ENCODE measurements at regions not wholly inside any gene's neighbourhood (a gene's known extent, or its start where the extent isn't known, plus 50 kb on each side); places are given as distances from the start of the nearest gene placed in this dataset.

DNA sequence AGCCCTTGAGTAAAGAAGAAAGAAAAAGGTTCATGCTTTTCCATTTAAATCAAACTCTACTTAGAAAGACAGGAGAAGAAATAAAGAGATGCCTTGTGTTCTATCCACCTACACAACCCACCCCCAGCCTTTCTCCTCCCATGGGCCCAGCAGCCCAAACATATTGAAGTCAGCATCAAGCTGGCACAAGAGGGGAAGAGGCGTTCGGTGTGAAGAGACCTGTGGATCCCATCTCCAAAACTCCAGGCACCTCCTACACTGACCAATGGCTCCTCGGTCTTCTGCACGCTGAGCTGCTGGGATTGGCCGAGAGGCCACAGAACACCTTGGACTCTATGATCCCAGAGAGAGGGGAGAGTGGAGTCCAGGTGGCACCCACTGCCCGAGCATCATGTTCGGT is 66.0 kb upstream of the CELF2 start:
- ATAC-seq (ENCODE audit: low read depth) (no peak), DNase-seq (no peak)
- no peak overlapping the region for H3K4me3 Mint-ChIP-seq
- H3K36me3 Mint-ChIP-seq = no peaks in the 10 kb centered on the region
- H3K9me3 Mint-ChIP-seq = no peaks in the 10 kb centered on the region
- no peaks in the 10 kb centered on the region for H3K4me1 Mint-ChIP-seq
- no peak overlapping the region for H3K27ac Mint-ChIP-seq
- POLR2A ChIA-PET = no interaction called here
- peaks cover 7% of the 10 kb centered on the region for H3K27me3 Mint-ChIP-seq

DNA sequence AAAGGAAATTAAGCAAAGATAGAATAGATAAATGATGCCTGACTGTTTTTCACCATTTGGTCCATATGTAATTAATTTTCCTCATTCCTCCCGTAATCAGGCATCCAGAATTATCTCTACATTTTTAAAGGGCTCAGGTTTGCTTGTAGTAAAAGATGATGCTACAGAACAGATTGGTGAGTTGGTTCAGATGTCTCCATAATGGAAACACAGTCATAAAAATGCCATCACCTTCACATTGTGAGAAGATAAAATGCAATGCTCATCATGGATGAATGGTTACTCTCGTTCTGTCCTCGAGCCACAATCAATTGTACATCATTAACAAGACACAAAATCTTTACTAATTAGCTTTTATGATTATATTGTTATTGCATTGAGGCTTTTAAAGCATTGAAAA is 64.9 kb upstream of the CELF2 start:
- Mint-ChIP-seq H3K36me3 (no peaks in the 10 kb centered on the region), H3K4me1 (no peaks in the 10 kb centered on the region), H3K4me3 (no peak overlapping the region), H3K27ac (no peak overlapping the region), H3K27me3 (peaks cover 7% of the 10 kb centered on the region), H3K9me3 (no peaks in the 10 kb centered on the region)
- POLR2A ChIA-PET = no interaction called here
- ATAC-seq (ENCODE audit: low read depth) (no peak), DNase-seq (no peak)

DNA sequence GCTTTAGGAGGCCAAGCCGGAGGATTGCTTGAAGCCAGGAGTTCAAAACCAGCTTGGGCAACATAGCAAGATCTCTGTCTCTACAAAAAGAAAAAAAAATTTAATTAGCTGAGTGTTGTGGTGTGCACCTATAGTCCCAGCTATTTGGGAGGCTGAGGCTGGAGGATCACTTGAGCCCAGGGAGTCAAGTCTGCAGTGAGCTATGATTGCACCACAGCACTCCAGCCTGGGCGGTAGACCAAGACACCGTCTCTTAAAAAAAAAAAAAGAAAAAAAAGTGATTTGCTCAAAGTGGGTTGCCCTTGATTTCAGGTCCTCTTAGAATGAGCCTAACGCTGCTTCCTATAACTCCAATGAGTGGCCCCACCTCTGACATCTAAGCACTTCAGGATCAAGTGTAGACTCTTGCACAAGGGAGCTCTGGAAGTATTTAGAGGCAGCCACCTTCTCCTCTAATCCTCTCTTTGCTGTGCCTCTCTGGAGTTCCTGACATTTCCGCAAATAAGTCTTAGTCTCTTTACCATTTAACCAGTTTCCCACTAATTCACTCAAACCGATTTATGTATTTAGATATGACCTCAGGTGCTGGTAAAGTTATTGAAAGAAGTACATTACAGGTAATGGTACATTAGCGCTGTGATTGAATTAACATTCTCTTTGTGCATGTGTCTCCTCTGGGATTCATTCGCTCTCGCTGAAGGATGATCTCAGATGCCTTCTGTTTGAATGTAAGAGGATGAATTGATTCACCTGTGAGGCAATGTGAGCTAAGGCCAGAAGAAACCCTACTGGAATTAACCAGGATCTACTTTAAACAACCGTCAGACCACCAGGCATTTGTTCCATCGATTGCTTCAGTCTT is 60.8 kb upstream of the CELF2 start:
- no peak overlapping the region for H3K27ac Mint-ChIP-seq
- ATAC-seq (ENCODE audit: low read depth) = no peak
- DNase-seq = no peak
- H3K4me1 Mint-ChIP-seq = no peaks in the 10 kb centered on the region
- POLR2A ChIA-PET = no interaction called here
- no peaks in the 10 kb centered on the region for H3K36me3 Mint-ChIP-seq
- no peak overlapping the region for H3K4me3 Mint-ChIP-seq
- H3K27me3 Mint-ChIP-seq = peaks cover 7% of the 10 kb centered on the region
- no peaks in the 10 kb centered on the region for H3K9me3 Mint-ChIP-seq

DNA sequence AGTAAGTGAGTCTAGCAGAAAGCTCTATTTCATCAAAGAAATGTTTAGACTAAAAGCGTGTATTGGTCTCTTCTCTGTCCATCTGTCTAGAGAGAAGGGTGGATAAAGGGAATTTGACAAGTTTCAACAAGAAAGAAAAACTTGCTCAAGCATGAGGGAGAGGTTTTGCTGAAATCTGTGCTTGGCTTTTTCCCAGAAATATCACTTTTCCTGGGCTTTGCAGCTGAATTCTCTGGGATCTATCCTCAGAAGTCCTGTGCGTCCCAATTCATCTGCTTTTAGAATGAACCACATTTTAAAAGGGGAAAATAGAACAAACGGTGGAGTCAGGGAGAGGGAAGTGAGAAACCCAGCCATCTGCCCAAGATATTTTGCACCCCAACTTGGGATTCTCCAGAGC is 59.6 kb upstream of the CELF2 start:
- no peaks in the 10 kb centered on the region for H3K9me3 Mint-ChIP-seq
- POLR2A ChIA-PET = no interaction called here
- no peak overlapping the region for H3K4me3 Mint-ChIP-seq
- no peaks in the 10 kb centered on the region for H3K36me3 Mint-ChIP-seq
- no peak for DNase-seq
- no peak overlapping the region for H3K27ac Mint-ChIP-seq
- no peaks in the 10 kb centered on the region for H3K4me1 Mint-ChIP-seq
- ATAC-seq (ENCODE audit: low read depth) = no peak
- H3K27me3 Mint-ChIP-seq = peaks cover 7% of the 10 kb centered on the region

DNA sequence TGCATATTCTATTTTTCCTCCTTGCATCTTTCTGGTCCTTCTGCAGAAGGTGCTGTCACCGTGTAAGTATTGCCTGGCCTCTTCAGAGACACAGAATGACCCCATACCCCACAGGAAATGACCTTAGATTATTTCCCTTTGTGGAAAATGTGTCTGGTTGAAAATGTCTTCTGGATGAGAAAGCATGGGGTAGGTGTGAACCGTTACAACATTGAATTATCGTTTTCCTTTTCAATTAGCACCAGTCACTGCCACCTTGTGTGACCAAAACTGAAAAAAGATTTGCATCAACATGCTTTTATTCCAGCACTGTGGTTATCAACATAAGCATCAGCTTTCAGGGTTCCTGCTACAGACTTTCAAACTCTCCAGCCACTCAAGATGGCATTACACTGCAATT is 58.0 kb upstream of the CELF2 start:
- Mint-ChIP-seq H3K27me3 (peaks cover 2% of the 10 kb centered on the region), H3K27ac (no peak overlapping the region), H3K4me1 (no peaks in the 10 kb centered on the region), H3K9me3 (no peaks in the 10 kb centered on the region), H3K4me3 (no peak overlapping the region), H3K36me3 (no peaks in the 10 kb centered on the region)
- ATAC-seq (ENCODE audit: low read depth) = no peak
- no peak for DNase-seq
- POLR2A ChIA-PET = no interaction called here

DNA sequence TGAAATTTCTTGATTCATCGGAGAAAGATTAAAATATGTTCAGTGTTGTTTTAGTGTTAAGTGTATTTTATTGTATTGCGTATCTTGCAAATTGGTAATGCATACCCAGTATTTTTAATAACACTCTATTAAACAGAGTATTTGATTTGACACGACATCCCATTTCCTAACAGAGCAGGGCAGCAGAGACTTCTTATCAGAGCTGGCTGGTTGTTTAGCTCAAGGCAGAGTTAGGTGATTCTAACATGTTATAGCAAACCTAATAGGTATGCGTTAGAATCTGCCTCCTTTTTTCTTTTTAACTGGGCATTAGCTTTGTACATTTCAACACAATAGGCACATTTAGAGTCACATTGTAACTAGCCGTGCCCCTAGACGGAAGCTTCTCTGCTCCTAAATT is 57.1 kb upstream of the CELF2 start:
- POLR2A ChIA-PET = no interaction called here
- Mint-ChIP-seq H3K27me3 (peaks cover 4% of the 10 kb centered on the region), H3K27ac (no peak overlapping the region), H3K4me3 (no peak overlapping the region), H3K36me3 (no peaks in the 10 kb centered on the region), H3K9me3 (no peaks in the 10 kb centered on the region), H3K4me1 (no peaks in the 10 kb centered on the region)
- DNase-seq (no peak), ATAC-seq (ENCODE audit: low read depth) (no peak)

DNA sequence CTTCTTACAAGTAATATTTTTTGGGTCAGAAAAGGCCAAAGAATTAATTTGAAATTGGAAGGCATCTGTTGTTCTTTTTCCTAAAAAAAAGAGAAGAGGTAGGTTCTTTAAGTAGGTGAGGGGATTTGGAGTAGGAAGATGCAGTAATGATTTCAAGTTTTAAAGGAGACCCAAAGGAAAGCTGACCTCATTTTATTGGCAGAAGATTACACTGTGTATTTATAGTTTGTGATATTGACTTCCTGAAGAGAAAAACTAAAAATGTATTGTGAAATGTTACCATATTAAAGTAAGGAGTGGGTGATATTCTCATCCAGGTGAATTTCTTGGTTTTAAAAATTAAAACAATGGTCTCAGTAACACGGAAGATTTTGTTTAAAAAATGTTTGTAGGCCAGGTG is 56.6 kb upstream of the CELF2 start:
- H3K27ac Mint-ChIP-seq = no peak overlapping the region
- peaks cover 4% of the 10 kb centered on the region for H3K27me3 Mint-ChIP-seq
- DNase-seq (no peak), ATAC-seq (ENCODE audit: low read depth) (no peak)
- no peak overlapping the region for H3K4me3 Mint-ChIP-seq
- no peaks in the 10 kb centered on the region for H3K9me3 Mint-ChIP-seq
- POLR2A ChIA-PET = no interaction called here
- no peaks in the 10 kb centered on the region for H3K36me3 Mint-ChIP-seq
- no peaks in the 10 kb centered on the region for H3K4me1 Mint-ChIP-seq

DNA sequence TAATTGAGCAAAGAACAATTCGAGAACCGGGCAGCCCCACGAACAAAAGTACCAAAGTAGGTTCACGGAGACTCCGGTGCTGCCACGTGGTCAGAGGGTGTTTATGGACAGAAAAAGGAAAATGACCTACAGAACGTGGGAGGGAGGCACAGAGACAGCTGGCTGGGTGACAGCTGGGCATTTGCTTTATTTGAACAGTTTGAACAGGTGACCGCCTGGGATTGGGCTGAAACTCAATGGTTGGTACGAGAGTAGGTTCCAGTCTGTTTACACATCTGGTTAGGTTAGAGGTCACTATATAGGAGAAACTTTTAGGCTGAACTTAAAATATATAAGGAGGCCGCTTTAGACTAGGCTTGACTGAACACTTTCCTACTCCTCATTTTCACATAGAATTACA is 50.6 kb upstream of the CELF2 start:
- no peaks in the 10 kb centered on the region for H3K4me1 Mint-ChIP-seq
- no peak overlapping the region for H3K27ac Mint-ChIP-seq
- H3K36me3 Mint-ChIP-seq = no peaks in the 10 kb centered on the region
- DNase-seq (no peak), ATAC-seq (ENCODE audit: low read depth) (no peak)
- POLR2A ChIA-PET = no interaction called here
- no peak overlapping the region for H3K4me3 Mint-ChIP-seq
- no peaks in the 10 kb centered on the region for H3K9me3 Mint-ChIP-seq
- peaks cover 14% of the 10 kb centered on the region for H3K27me3 Mint-ChIP-seq

DNA sequence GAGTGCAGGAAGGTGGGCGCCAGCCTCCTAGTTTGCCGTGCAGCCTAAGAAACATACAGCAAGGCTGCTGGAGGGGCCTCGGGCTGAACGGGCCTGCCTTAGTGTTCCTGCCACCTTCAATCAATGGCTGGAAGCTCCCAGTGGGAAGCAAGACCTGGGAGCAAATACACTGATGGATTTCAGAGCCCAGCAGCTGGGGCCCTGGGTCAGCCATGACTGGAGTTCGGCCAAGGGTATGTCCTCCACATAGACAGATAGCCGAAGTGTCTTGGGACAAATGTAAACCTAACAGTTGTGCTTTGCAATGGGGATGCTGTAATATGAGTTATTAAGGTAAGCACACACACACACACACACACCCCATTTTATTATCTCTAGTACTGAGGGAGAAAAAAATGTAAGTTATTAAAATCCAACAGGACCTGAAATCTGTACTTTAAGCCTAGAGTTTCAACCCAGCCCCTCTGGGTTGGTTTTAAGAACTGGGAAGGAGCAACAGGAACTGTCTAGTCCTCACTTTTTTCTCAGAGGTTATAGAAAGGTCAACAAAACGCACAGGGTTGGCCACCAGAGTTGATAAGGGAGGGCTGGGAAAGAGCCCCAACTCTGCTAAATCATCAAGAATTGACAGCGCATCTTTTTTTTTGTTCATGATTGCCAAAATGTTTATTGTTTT is 50.0 kb upstream of the CELF2 start:
- no peaks in the 10 kb centered on the region for H3K9me3 Mint-ChIP-seq
- no peak overlapping the region for H3K27ac Mint-ChIP-seq
- H3K4me3 Mint-ChIP-seq = no peak overlapping the region
- POLR2A ChIA-PET = no interaction called here
- H3K27me3 Mint-ChIP-seq = peaks cover 14% of the 10 kb centered on the region
- ATAC-seq (ENCODE audit: low read depth) = no peak
- H3K36me3 Mint-ChIP-seq = no peaks in the 10 kb centered on the region
- DNase-seq = no peak
- no peaks in the 10 kb centered on the region for H3K4me1 Mint-ChIP-seq

Data from activated naive CD8-positive, alpha-beta T cell treated with anti-CD3 and anti-CD28 coated beads, Interleukin-2, amount 10 ng/mL, durations not matched to agents 7 days and 5 days (primary cell).